NB4 (cell line): ENCODE measurements at regions not wholly inside any gene's neighbourhood (a gene's known extent, or its start where the extent isn't known, plus 50 kb on each side); places are given as distances from the start of the nearest gene placed in this dataset.

Experiments
- DNase-seq: peaks from one replicate; pipeline ENCODE4 v3.0.0; 2010; ENCODE audit warnings: low read depth
- H3K4me3 ChIP-seq: one replicate; pipeline ENCODE4 v1.5.1; 2011; ENCODE audit warnings: mild to moderate bottlenecking, low read depth, low read length, moderate library complexity
- MYC ChIP-seq: IDR thresholded peaks from 2 replicates; pipeline ENCODE4 v1.6.1; 2011; ENCODE audit warnings: low read depth, low read length
- POLR2A ChIP-seq: IDR thresholded peaks from 2 replicates; pipeline ENCODE4 v1.6.1; 2011; ENCODE audit warnings: mild to moderate bottlenecking; ENCODE audit not compliant: insufficient read length; ENCODE audit errors: extremely low read depth
- TF ChIP-seq, protein P1 (sequence below): IDR thresholded peaks from 2 replicates; pipeline ENCODE4 v1.6.1; 2011; ENCODE audit warnings: low read depth, low read length
- TF ChIP-seq, protein P2 (sequence below): IDR thresholded peaks from one replicate; pipeline ENCODE4 v1.5.1; 2012; ENCODE audit warnings: low read depth, low read length

GRCh38 chr3:148089171-148089570 lies 608.5 kb upstream of the AGTR1 start:
- no peak overlapping the region for H3K4me3 ChIP-seq
- DNase-seq, result no peak
- no peak for TF ChIP-seq POLR2A
- TF ChIP-seq, protein P1, sequence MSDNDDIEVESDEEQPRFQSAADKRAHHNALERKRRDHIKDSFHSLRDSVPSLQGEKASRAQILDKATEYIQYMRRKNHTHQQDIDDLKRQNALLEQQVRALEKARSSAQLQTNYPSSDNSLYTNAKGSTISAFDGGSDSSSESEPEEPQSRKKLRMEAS, result no peak
- TF ChIP-seq, protein P2, sequence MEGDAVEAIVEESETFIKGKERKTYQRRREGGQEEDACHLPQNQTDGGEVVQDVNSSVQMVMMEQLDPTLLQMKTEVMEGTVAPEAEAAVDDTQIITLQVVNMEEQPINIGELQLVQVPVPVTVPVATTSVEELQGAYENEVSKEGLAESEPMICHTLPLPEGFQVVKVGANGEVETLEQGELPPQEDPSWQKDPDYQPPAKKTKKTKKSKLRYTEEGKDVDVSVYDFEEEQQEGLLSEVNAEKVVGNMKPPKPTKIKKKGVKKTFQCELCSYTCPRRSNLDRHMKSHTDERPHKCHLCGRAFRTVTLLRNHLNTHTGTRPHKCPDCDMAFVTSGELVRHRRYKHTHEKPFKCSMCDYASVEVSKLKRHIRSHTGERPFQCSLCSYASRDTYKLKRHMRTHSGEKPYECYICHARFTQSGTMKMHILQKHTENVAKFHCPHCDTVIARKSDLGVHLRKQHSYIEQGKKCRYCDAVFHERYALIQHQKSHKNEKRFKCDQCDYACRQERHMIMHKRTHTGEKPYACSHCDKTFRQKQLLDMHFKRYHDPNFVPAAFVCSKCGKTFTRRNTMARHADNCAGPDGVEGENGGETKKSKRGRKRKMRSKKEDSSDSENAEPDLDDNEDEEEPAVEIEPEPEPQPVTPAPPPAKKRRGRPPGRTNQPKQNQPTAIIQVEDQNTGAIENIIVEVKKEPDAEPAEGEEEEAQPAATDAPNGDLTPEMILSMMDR, result no peak
- TF ChIP-seq MYC, result no peak

DNA sequence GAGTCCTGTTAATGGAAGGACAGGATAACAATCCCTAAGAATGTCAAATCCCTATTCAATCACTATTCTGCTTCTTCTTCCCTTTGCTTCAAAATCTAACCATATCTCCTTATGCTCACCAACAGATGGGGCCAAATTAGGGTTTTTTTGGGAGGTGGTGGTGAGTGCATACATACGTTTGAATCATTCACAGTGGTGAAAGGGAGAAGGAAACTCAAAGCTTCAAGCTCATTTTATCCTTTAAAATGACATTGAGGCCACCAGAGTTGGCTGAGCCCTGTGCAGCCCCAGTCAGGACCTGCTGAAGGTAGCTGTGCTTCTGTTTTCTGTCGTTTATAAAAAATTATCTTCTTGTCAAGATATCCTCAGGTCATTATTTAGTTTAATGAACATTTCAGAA lies 607.5 kb upstream of the AGTR1 start:
- DNase-seq, result no peak
- TF ChIP-seq, protein P2, result no peak
- TF ChIP-seq, protein P1, result no peak
- TF ChIP-seq POLR2A (no peak), MYC (no peak)
- no peak overlapping the region for H3K4me3 ChIP-seq

- TF ChIP-seq MYC (no peak), POLR2A (no peak)
- TF ChIP-seq, protein P1, result no peak
- TF ChIP-seq, protein P2, result no peak
- no peak overlapping the region for H3K4me3 ChIP-seq
- no peak for DNase-seq
Measured at GRCh38 chr3:148092624-148093347, 604.9 kb upstream of the AGTR1 start.

- TF ChIP-seq MYC (no peak), POLR2A (no peak)
- TF ChIP-seq, protein P1, result no peak
- TF ChIP-seq, protein P2, result no peak
- no peak for DNase-seq
- no peak overlapping the region for H3K4me3 ChIP-seq
Measured at GRCh38 chr3:148093753-148094152, 604.0 kb upstream of the AGTR1 start.

DNA sequence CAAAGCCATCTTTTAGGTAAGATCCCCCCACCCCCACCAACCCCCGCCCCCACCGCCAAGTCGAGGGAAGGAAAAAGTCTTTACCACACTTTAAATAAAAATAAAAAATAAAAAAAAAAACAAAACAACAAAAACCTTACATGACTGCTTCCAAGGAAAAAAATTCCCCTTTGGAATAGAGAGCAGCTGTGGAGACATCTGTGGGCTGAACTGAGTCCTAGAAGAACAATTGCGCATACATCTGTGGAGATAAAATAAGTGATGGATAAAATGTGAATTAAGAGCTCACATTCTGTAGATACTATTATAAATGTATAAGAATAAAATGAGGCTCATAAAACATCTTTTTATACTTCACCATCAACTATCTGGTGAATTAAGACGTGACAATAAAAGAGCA lies 601.7 kb upstream of the AGTR1 start:
- DNase-seq, result no peak

More for the DNA sequence above, 601.7 kb upstream of the AGTR1 start:
- no peak overlapping the region for H3K4me3 ChIP-seq
- TF ChIP-seq, protein P1, result no peak
- TF ChIP-seq MYC (no peak), POLR2A (no peak)
- TF ChIP-seq, protein P2, result no peak
